Activated CD8-positive, alpha-beta memory T cell treated with anti-CD3 and anti-CD28 coated beads, Interleukin-2, amount 50 U/mL, for 48 hours (primary cell): ENCODE measurements at regions not wholly inside any gene's neighbourhood (a gene's known extent, or its start where the extent isn't known, plus 50 kb on each side); places are given as distances from the start of the nearest gene placed in this dataset.

Experiments
- DNase-seq: peaks from one replicate; pipeline ENCODE4 v3.0.0-alpha.2; 2020

- no peak for DNase-seq
Measured at GRCh38 chr1:56024155-56024554, 555.2 kb downstream of the PLPP3 start.

DNA sequence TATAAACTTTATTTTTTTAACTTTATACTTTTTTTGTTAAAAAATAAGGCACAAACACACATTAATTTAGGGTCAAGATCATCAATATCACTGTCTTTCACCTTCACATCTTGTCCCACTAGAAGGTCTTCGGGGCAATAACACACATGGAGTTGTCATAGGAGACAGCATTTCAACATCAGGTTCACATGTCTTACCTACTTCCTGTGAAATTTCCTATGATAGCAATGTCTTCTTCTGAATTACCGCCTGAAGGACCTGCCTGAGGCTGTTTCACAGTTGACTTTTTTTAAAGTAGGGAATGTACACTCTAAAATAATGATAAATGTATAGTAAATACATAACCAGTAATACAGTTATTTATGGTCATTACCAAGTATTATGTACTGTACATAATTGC lies 559.4 kb downstream of the PLPP3 start:
- DNase-seq = no peak

DNA sequence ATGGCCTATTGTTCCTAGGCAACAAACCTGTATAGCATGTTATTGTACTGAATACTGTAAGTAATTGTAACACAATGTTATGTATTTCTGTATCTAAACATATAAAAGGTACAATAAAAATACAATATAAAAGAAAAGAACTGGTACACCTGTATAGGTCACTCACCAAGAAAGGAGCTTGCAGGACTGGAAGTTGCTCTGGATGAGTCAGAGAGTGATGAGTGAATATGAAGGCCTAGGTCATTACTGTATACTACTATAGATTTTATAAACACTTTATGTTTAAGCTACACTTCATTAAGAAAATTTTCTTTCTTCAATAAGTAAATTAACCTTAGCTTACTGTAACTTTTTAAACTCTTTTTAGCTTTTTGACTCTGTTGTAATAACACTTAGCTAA lies 559.9 kb downstream of the PLPP3 start:
- no peak for DNase-seq

GRCh38 chr1:56017336-56017735 lies 562.0 kb downstream of the PLPP3 start:
- DNase-seq = no peak

DNA sequence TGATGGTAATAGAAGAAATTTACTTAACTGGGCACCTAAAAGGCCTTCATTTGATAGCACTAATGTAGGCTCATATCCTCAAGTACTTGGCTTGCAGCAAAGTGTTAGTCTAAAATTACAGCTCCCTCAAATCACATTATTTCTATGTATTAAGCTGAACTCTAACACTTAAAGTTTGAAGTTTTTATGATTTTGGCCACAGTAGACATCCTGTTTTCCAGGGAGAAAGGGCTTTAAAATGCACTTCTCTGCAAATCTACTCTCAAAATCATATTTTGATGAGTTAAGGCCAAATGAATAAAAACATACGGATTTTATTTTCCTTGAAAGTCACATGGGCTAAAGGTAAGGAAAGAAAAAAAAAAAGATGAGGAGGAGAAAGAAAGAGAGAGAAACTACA lies 575.5 kb downstream of the PLPP3 start:
- no peak for DNase-seq

GRCh38 chr1:56002231-56002630 lies 577.1 kb downstream of the PLPP3 start:
- no peak for DNase-seq

DNA sequence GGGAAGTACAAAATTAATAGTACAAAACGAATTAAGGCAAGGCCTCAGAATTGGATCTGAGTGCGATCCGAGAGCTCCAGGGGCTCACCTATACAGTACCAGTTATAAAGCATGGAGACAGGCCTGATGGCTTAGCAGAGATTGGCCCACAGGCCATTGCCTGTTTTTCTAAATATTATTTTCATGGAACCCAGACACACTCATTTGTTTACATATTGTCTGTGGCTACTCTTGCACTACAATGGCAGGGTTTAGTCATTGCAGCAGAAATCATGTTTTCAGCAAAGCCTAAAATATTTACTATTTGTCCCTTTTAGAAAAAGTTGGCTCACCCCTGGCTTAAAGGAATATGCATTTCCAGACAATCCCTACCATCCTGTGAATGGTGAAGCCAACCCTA lies 578.9 kb downstream of the PLPP3 start:
- DNase-seq = no peak

GRCh38 chr1:55997536-55997935 lies 581.8 kb downstream of the PLPP3 start:
- DNase-seq = no peak

DNA sequence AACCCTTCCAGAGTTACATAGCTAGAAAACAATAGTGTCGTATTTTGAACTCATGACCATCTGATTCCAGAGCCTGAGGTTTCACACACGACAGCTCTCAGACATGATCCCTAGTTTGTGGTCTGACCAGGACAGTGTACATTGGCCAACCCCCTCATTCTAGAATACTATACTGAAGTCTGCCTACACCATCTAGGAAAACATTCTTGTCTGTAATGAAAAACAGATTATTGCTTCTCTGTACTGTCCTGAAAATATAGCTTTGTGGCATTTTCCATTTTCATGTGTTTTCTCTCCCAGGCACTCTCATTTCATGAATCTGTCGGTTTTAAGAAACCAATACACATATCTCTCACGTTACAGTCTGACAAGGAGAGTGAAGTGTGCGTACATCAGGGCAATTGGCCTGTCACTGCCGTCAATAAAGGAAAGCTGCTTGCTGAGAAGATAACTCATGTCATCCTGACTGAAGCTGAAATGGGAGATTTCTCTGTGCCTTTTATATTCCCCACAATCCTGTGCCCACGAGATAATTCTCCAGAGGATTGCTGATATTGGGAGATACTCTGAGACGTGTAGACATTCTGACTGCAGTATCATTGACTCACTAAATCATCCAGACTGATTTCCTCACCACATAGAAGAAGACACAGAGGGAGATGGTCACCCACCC lies 585.6 kb downstream of the PLPP3 start:
- no peak for DNase-seq

DNA sequence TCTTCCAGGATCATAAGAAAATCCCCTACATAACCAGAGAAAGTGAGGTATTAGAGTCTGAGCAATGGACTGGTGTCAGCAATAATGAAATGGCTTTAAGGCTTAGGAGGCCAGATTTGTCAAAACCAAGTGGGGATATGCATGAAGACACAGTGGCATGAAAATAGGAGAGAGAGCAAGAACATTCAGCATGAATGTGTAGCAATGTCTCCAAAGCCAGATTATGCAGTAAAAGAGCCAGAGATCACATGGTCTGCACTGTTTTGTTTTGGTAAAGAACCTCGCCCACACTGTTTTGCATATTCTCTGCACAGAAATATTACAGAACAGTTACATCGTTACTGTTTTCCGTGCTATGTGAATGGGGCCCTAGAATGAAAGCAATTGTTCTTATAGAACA lies 589.4 kb downstream of the PLPP3 start:
- DNase-seq = no peak

- no peak for DNase-seq
Measured at GRCh38 chr1:55988963-55989452, 590.4 kb downstream of the PLPP3 start.

DNA sequence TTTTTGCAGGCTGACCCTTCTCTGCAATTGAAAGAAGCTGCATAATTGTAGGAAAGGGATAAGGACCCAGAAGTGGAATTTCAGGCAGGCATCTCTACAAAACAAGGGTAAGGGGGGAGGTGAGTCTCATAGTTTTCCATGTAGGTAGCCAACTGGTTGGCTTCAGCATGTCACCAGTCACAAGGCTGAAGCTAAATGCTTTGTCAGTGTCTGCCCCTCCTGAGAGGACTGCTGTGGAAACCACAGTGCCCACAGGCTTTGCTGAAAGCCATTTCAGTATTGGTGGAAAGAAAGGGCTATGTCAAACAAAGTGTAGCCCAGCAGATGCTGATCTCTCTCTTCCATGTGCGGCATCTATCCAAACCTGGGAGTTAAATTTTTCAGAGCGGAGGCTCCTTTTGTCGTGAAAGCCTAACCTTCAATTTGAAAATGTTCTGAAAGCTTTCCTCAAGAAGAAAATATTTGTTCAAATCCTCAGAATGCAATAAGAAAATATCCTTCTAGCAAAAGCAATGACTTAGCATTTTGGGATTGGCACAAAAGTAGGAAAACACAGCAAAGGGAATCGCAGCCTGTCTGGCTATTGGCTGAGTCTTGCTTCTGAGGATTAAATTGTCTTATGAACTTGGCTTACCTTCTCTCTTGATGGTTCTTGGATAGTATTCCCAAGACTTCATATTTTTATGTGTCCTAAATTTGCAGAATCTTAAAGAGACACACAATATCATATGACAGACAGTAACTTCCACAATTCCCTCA lies 591.7 kb downstream of the PLPP3 start:
- DNase-seq = no peak

DNA sequence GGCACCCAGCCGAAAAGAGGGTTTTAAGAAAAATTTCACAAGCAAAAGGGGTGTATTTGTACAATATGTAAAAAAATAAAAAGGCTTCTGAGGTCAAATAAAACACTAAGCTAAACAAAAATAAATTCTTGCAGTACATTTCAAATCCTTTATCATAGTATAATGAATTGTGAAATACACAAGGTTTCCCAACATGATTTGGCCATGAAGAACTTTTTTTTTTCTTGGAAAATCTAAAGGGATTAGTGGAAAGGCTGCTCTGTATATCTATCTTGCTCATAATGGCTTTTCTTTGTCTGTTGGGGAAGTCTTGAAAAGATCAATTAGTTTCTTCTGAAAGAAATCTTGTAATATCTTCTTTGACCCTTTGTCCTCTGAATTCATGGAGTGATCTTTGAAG lies 593.4 kb downstream of the PLPP3 start:
- DNase-seq = no peak

DNA sequence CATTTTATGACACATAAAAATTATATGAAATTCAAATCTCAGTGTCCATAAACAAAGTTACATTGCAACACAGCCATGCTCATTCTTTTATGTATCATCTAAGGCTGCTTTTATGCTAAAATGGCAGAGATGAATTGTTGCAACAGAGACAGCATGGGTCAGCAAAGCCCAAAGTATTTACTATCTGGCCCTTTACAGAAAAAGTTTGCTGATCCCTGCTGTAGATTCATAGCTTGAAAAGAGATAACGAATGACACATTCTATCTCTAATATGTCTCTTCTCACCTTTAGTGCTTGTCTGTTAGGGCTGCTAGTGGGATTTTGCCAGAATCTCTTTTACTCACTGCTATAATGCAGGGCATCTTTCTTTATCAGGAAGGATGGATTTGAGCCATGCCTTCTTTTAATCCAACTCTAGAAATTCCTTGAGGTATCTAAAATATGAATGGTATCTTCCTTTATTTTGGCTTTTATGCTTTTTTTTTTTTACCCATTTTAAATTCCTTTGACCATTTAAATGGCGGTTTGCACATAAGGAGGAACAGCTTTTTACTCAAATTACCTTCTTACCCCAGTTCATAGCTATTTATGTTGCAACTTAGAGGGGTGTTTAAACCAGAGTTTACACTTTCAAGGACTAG lies 598.2 kb downstream of the PLPP3 start:
- no peak for DNase-seq

- no peak for DNase-seq
Measured at GRCh38 chr1:55980582-55980981, 598.8 kb downstream of the PLPP3 start.

GRCh38 chr1:55974714-55975441 lies 604.5 kb downstream of the PLPP3 start:
- no peak for DNase-seq

GRCh38 chr1:55970526-55971110 lies 608.7 kb downstream of the PLPP3 start:
- no peak for DNase-seq

- DNase-seq = no peak
Measured at GRCh38 chr1:55969322-55969721, 610.0 kb downstream of the PLPP3 start.

- DNase-seq = no peak
Measured at GRCh38 chr1:55968661-55969060, 610.7 kb downstream of the PLPP3 start.

DNA sequence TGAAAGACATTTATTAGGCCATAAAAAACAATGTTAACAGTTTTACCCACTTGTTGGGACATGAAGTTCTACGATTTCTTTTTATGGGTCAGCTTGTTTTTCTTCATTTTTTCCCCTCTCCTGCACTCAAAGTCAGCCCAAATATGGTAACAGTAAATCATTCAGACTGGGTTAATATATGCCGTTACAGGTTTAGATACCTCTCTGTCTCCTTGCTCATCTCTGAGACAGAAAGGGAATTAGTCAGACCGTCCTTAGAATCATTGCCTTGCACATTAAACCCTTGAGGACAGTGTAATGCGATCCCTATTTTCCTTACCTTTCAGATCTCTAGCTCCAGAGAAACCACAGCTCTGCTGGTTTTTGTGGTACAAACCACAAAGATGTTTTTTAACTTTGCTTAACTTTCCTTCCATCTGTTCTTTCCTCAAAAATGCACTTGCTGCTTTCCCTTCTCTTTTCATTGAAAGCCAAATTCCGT lies 613.3 kb downstream of the PLPP3 start:
- DNase-seq = no peak

DNA sequence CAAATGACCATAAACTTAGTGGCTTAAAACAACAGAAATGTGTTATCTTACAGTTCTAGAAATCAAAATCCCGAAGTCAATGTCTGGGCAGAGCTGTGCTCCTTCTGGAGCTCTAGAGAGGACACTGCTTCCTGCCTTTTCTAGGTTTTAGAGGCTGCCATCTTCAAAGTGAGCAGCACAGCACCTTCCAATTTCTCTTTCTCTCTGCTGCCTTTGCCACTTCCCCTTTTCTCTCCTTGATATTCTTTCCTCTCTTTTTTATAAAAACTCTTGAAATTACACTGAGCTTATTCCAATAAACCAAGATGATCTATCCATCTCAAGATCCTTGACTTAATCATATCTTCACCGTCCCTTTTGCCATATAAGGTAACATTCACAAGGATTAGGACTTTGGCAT lies 616.9 kb downstream of the PLPP3 start:
- DNase-seq = no peak

GRCh38 chr1:55959136-55959548 lies 620.2 kb downstream of the PLPP3 start:
- no peak for DNase-seq

GRCh38 chr1:55958498-55958897 lies 620.9 kb downstream of the PLPP3 start:
- DNase-seq = no peak
